Heart right ventricle (tissue), 16 donors: ENCODE measurements at regions not wholly inside any gene's neighbourhood (a gene's known extent, or its start where the extent isn't known, plus 50 kb on each side); places are given as distances from the start of the nearest gene placed in this dataset.
"Not testable (repeated sequence)": the region's sequence is repeated elsewhere in the genome, so short reads cannot be mapped to it uniquely, and the experiment has no call there.

Experiments
- ATAC-seq, 8 donors: fragments of 200-7000 bp; cut with Tn5 transposase; one replicate each; pipeline ENCODE4 v1.9.1; 2020; ENCODE audit warnings: mild to moderate bottlenecking in 8 of 8, moderate library complexity in 8 of 8, moderate number of reproducible peaks in 1 of 8
- DNase-seq, 2 donors: peaks; one replicate each; pipeline ENCODE4 v3.0.0-alpha.2; 2020
- H3K27ac ChIP-seq, 10 donors: fragments of 200-600 bp; sonication (generic) in 2 of 10; one replicate each; pipeline versions ENCODE4 v1.5.0 to v1.8.0; 2020 to 2022; ENCODE audit warnings: mild to moderate bottlenecking in 3 of 10
- H3K27me3 ChIP-seq, 7 donors: fragments of 200-600 bp; one replicate each; pipeline ENCODE4 v1.8.0; 2021 to 2022; ENCODE audit warnings: mild to moderate bottlenecking in 2 of 7
- H3K36me3 ChIP-seq, 9 donors: fragments of 200-600 bp; sonication (generic) in 1 of 9; one replicate each; pipeline versions ENCODE4 v1.5.0 to v1.8.0; 2020 to 2022; ENCODE audit warnings: mild to moderate bottlenecking in 2 of 9
- H3K4me1 ChIP-seq, 9 donors: fragments of 200-600 bp; sonication (generic) in 1 of 9; one replicate each; pipeline versions ENCODE4 v1.5.0 to v1.8.0; 2020 to 2022; ENCODE audit warnings: mild to moderate bottlenecking in 4 of 9
- H3K4me3 ChIP-seq, 10 donors: fragments of 200-600 bp; sonication (generic) in 2 of 10; one replicate each; pipeline versions ENCODE4 v1.5.0 to v1.8.0; 2020 to 2022; ENCODE audit warnings: mild to moderate bottlenecking in 7 of 10, moderate library complexity in 2 of 10
- H3K9me3 ChIP-seq, 11 donors: fragments of 200-600 bp in 10 of 11; sonication (generic) in 2 of 11; one replicate each; pipeline versions ENCODE4 v1.5.0 to v1.8.0; 2013 to 2022; ENCODE audit warnings: mild to moderate bottlenecking in 2 of 11, control low read depth in 1 of 11, moderate library complexity in 1 of 11
- WGBS, 2 donors: extraction: QIAGEN DNeasy Blood & Tissue Kit; methylation state at CpG; one replicate each; pipeline ENCODE4 v1.1.7; 2013; ENCODE audit warnings: inconsistent platforms in 1 of 2; 5-methylcytosine and 5-hydroxymethylcytosine counted together
- intact Hi-C, 10 donors: fragments of 100-400 bp; cut with DNase I; formaldehyde crosslinking; loops; one replicate each; pipeline versions ENCODE4 v1.11.1 to v1.14.2; 2022
- TF ChIP-seq, protein P1 (sequence below), 9 donors: fragments of 200-600 bp; sonication (generic) in 2 of 9; IDR thresholded peaks; one replicate each; pipeline versions ENCODE4 v1.5.0 to v1.8.0; 2021 to 2022; ENCODE audit warnings: antibody characterized with exemption in 9 of 9, mild to moderate bottlenecking in 5 of 9, moderate library complexity in 1 of 9
- donor health status: Arrhythmogenic right ventricular cardiomyopathy.
- donor health status: ischemic (EF 13 %, LVEDD 7.1; RV severe dilation, severe dysfunction).
- donor health status: healthy with polysubstance abuse.
- donor health status: DM: no; HTN: yes; CAD: no.
- donor health status: DM: no; HTN: no; CAD: no.
- donor health status: ischemic (EF 25% LVEDD 6.9; RV normal size, moderate dysfunction).
- donor health status: ischemic (EF 25% LVEDD 5.7; RV mildly dilated, moderate dysfunction).
- donor health status: healthy.
- donor health status: DM: yes; HTN: yes; CAD: no.
- donor health status: Ischemic cardiomyopathy.
- donor health status: ischemic (EF 35%, LVEDD 5.7; RV mildly dilated, moderate dysfunction).
- donor health status: nonischemic (EF 11% LVEDD 7.7; RV severe dilation, severe dysfunction).
- donor health status: DM: yes; HTN: yes; CAD: no.
- donor health status: PGD.
- donor health status: ischemic (EF 29% LVEDD 5.4; RV normal size, mild dysfunction).
- donor health status: nonischemic (EF 23%, LVEDD 6.1; RV moderate dilation, normal function).

DNA sequence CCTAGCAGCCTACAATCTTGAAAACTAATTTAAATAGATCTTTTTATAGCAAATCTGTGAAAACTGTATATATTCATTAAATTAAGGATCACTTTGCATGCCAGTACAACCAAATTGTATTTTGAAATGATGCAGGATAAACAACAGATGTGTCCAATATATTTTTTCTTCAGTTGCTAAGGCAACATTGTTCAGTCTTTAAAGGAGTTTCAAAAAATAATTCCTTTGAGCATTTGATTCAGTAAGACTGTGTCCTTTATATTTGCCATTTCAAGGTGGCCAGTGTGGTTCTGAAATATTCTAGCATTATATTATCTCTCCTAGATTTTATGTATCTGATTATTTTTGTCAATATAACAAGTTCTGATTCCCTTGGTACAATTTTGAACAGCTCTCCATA is 254.7 kb downstream of the PLOD2 start:
- Histone ChIP-seq H3K36me3 (no peaks in the 10 kb centered on the region), H3K27ac (no peak overlapping the region), H3K9me3 (no peaks in the 10 kb centered on the region), H3K4me3 (no peak overlapping the region), H3K4me1 (no peaks in the 10 kb centered on the region), H3K27me3 (no peaks in the 10 kb centered on the region)
- TF ChIP-seq, protein P1, sequence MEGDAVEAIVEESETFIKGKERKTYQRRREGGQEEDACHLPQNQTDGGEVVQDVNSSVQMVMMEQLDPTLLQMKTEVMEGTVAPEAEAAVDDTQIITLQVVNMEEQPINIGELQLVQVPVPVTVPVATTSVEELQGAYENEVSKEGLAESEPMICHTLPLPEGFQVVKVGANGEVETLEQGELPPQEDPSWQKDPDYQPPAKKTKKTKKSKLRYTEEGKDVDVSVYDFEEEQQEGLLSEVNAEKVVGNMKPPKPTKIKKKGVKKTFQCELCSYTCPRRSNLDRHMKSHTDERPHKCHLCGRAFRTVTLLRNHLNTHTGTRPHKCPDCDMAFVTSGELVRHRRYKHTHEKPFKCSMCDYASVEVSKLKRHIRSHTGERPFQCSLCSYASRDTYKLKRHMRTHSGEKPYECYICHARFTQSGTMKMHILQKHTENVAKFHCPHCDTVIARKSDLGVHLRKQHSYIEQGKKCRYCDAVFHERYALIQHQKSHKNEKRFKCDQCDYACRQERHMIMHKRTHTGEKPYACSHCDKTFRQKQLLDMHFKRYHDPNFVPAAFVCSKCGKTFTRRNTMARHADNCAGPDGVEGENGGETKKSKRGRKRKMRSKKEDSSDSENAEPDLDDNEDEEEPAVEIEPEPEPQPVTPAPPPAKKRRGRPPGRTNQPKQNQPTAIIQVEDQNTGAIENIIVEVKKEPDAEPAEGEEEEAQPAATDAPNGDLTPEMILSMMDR (IDR thresholded peaks at IDR 0.05), result no peak
- ATAC-seq, result no peak
- intact Hi-C loops, result no loop called here
- no peak for DNase-seq

DNA sequence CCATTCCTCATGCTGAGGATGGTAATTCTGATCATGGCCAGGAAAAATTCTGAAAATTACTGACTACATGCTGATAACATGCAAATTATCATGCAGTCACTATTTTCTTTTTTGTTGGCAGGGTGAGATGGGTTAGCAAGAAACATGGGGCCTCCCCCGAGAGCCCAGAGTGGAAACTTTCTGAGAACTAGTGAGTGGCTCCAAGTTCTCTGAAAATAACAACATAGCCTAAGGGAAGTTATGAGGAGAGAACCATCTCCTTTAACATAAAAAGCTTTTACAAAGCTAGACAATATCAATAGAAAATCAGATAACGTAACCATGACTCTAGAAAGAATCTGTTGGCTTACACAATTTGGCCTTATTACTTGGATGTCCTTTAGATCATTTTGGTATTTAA is 254.2 kb downstream of the PLOD2 start:
- TF ChIP-seq, protein P1 (IDR thresholded peaks at IDR 0.05), result no peak
- no peaks in the 10 kb centered on the region for H3K36me3 ChIP-seq
- H3K4me3 ChIP-seq, result no peak overlapping the region
- no peak overlapping the region for H3K27ac ChIP-seq
- intact Hi-C loops, result no loop called here
- DNase-seq (peak in 1 of 2 donors; percentile 12), ATAC-seq (peak in 2 of 8 donors; percentile 55 to 69)
- H3K4me1 ChIP-seq, result no peaks in the 10 kb centered on the region
- H3K9me3 ChIP-seq, result no peaks in the 10 kb centered on the region
- WGBS, 2 donors, result 69 to 82% methylated on average over 2 of the region's 2 CpGs
- no peaks in the 10 kb centered on the region for H3K27me3 ChIP-seq

DNA sequence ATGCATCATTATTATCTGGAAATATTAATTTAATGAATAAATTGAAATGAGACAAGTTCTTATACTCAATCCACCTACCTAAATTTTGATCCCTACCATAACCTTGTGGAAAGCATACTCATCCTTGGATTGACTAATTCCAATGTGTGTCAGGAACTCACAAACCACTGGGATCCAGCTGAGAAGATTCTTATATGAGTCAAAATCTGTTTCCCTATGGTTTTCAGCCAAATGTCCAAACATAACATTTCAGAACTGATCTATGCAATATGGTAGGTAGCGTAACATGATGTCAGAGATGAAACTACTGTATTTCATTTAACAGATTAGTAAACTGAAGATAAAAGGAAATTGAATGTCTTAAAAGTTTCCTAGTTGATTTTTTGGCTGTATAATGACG is 250.0 kb downstream of the PLOD2 start:
- Histone ChIP-seq H3K36me3 (no peaks in the 10 kb centered on the region), H3K4me3 (no peak overlapping the region), H3K9me3 (peaks cover 0 to 1% (median 0%) of the 10 kb centered on the region in 11 donors), H3K4me1 (no peaks in the 10 kb centered on the region), H3K27me3 (no peaks in the 10 kb centered on the region), H3K27ac (no peak overlapping the region)
- intact Hi-C loops, result no loop called here
- WGBS, 2 donors, result 75 to 82% methylated on average over 2 of the region's 2 CpGs
- DNase-seq (no peak), ATAC-seq (no peak)
- TF ChIP-seq, protein P1 (IDR thresholded peaks at IDR 0.05), result no peak

DNA sequence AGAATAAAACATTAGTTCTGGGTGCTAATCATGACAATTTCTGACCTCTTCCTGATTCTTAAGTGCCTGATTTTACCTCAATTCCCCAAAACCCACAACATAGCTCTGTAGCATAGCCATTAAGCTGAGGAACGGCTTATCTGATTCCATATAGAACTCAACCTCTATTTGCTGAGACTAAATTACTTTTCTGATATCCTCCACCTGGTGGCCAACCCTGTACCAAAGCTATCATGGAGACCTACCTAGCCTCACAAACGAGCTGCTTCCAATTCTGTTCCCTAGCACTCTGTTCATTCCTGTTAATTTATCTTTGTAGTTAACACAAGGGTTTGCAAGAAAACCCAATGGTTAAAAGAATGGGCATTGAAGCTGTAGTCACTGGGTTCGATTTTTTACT is 245.2 kb downstream of the PLOD2 start:
- TF ChIP-seq, protein P1 (IDR thresholded peaks at IDR 0.05), result no peak
- 70 to 74% methylated on average over 3 of the region's 3 CpGs for WGBS, 2 donors
- no peaks in the 10 kb centered on the region for H3K36me3 ChIP-seq
- H3K27ac ChIP-seq, result no peak overlapping the region
- no peak for ATAC-seq
- H3K4me3 ChIP-seq, result no peak overlapping the region
- intact Hi-C loops, result no loop called here
- DNase-seq, result no peak
- H3K4me1 ChIP-seq, result no peaks in the 10 kb centered on the region
- peaks cover 0 to 15% (median 0%) of the 10 kb centered on the region in 11 donors for H3K9me3 ChIP-seq
- no peaks in the 10 kb centered on the region for H3K27me3 ChIP-seq

DNA sequence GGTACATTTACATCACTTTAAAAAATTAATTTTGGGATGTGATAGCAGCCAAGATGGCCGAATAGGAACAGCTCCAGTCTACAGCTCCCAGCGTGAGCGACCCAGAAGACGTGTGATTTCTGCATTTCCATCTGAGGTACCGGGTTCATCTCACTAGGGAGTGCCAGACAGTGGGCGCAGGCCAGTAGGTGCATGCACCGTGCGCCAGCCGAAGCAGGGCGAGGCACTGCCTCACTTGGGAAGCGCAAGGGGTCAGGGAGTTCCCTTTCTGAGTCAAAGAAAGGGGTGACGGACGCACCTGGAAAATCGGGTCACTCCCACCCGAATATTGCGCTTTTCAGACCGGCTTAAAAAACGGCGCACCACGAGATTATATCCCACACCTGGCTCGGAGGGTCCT is 233.2 kb downstream of the PLOD2 start:
- 89 to 94% methylated on average over 11 of the region's 21 CpGs for WGBS, 2 donors
- ATAC-seq, H3K36me3 ChIP-seq, H3K4me1 ChIP-seq, H3K4me3 ChIP-seq, H3K27ac ChIP-seq, DNase-seq, intact Hi-C loops, H3K27me3 ChIP-seq: not testable (repeated sequence)
- H3K9me3 ChIP-seq, result peaks cover 0 to 14% (median 0%) of the 10 kb centered on the region in 11 donors
